Right lobe of liver (tissue), 6 donors: ENCODE measurements at regions not wholly inside any gene's neighbourhood (a gene's known extent, or its start where the extent isn't known, plus 50 kb on each side); places are given as distances from the start of the nearest gene placed in this dataset.
A peak's percentile ranks its signal among the peaks of the same experiment; 100 is the strongest.

Source experiments
- ATAC-seq, 4 donors: fragments of 200-7000 bp; cut with Tn5 transposase; one replicate each; pipeline ENCODE4 v1.9.1; 2020; ENCODE audit warnings: mild to moderate bottlenecking in 4 of 4, moderate library complexity in 4 of 4
- DNase-seq, 3 donors: peaks; one replicate each; pipeline ENCODE4 v3.0.0-alpha.2; 2020
- H3K27ac ChIP-seq, 3 donors: fragments of 200-600 bp; one replicate each; pipeline ENCODE4 v1.8.0; 2022
- H3K27me3 ChIP-seq, 2 donors: fragments of 200-600 bp; one replicate each; pipeline ENCODE4 v1.8.0; 2022
- H3K36me3 ChIP-seq, 4 donors: fragments of 200-600 bp; sonication (generic) in 1 of 4; one replicate each; pipeline versions ENCODE4 v1.5.1 to v1.8.0; 2017 to 2022; ENCODE audit warnings: control low read depth in 1 of 4
- H3K4me1 ChIP-seq, 4 donors: fragments of 200-600 bp; sonication (generic) in 1 of 4; one replicate each; pipeline versions ENCODE4 v1.5.1 to v1.8.0; 2017 to 2022; ENCODE audit warnings: control low read depth in 1 of 4
- H3K4me3 ChIP-seq, 3 donors: fragments of 200-600 bp; one replicate each; pipeline ENCODE4 v1.8.0; 2022
- H3K9me3 ChIP-seq, 4 donors: fragments of 200-600 bp; sonication (generic) in 1 of 4; one replicate each; pipeline versions ENCODE4 v1.5.1 to v1.8.0; 2017 to 2022; ENCODE audit warnings: control low read depth in 1 of 4
- CTCF ChIP-seq, 4 donors: fragments of 200-600 bp in 3 of 4; fragments of 450-650 bp in 1 of 4; IDR thresholded peaks; one replicate each; pipeline versions ENCODE4 v1.5.1 to v1.8.0; 2016 to 2022; ENCODE audit warnings: antibody characterized with exemption in 4 of 4, mild to moderate bottlenecking in 2 of 4
- POLR2A ChIP-seq: fragments of 450-650 bp; IDR thresholded peaks from one replicate; pipeline ENCODE4 v1.6.1; 2017; ENCODE audit warnings: antibody characterized with exemption, mild to moderate bottlenecking
- WGBS: methylation state at CpG from one replicate; pipeline ENCODE4 v1.1.6; 2018; ENCODE audit warnings: low coverage, low lambda C conversion rate; ENCODE audit not compliant: insufficient coverage; ENCODE audit errors: missing lambda C conversion rate; 5-methylcytosine and 5-hydroxymethylcytosine counted together
- intact Hi-C, 2 donors: fragments of 100-400 bp; cut with DNase I; formaldehyde crosslinking; loops; one replicate each; pipeline versions ENCODE4 v1.11.2 to v1.14.1; 2022
- donor health status: DM: no; HTN: yes; CAD: no.
- donor health status: DM: no; HTN: no; CAD: no.
- donor health status: DM: no; HTN: no; CAD: no.
- donor health status: DM: no; HTN: yes; CAD: no.
- donor health status: DM: no; HTN: yes; CAD: no.

DNA sequence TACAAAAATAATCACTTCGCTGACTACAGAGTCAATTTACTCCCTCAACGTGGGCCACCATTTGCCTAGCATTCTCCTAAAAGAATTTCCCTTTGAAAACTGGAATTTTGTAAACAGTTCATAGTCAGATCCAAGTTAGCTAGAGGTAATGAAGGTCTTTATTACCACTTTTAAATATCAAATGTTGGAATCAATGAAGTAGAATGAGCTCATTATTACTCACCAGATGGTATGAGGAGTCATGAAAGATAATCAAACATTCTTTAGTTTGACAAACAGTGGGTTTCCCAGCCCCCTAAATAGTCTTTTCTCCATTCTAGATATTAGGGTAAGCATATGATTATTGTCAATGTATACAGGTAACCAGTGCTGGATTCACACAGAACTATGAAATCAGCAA, 455.7 kb upstream of the THBS1 start:
- Histone ChIP-seq H3K4me3 (no peak overlapping the region), H3K36me3 (no peaks in the 10 kb centered on the region), H3K4me1 (peaks cover 0 to 16% (median 5%) of the 10 kb centered on the region in 4 donors), H3K27me3 (no peaks in the 10 kb centered on the region), H3K9me3 (no peaks in the 10 kb centered on the region), H3K27ac (no peak overlapping the region)
- no peak for TF ChIP-seq CTCF (IDR thresholded peaks at IDR 0.05)
- TF ChIP-seq POLR2A: no peak
- no peak for ATAC-seq
- DNase-seq: no peak
- intact Hi-C loops: loop anchor here in 1 of 2 donors (10.0 kb wide), 1 partner anchor 450 kb away; no protein-coding TSS in a partner anchor
- WGBS: 39% methylated on average over 2 of the region's 2 CpGs

DNA sequence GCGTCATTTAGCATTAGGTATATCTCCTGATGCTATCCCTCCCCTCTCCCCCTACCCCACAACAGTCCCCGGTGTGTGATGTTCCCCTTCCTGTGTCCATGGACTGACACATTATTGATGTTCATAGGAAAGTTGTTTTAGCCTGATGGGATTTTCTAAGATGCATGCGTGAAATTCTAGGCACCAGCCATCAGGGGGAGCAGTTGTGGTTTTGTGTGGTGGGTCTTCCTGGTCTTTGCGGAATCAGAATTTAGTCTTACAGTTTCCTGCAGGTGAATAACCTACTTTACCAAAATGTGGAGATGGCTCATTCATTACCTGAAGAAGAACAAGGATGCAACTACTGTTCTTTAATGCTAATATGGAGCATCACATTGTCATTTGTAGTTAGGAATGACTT, 455.0 kb upstream of the THBS1 start:
- H3K27ac ChIP-seq: no peak overlapping the region
- intact Hi-C loops: loop anchor here in 1 of 2 donors (10.0 kb wide), 1 partner anchor 449 kb away; no protein-coding TSS in a partner anchor
- no peaks in the 10 kb centered on the region for H3K27me3 ChIP-seq
- TF ChIP-seq POLR2A (no peak), CTCF (IDR thresholded peaks at IDR 0.05) (peak; percentile 58 to 69 (median 64))
- H3K9me3 ChIP-seq: no peaks in the 10 kb centered on the region
- 13% methylated on average over 4 of the region's 4 CpGs for WGBS
- DNase-seq: peak in 2 of 3 donors; percentile 20 to 50
- H3K4me3 ChIP-seq: no peak overlapping the region
- H3K36me3 ChIP-seq: no peaks in the 10 kb centered on the region
- H3K4me1 ChIP-seq: peaks cover 0 to 16% (median 5%) of the 10 kb centered on the region in 4 donors
- peak; percentile 52 to 76 (median 76) for ATAC-seq

DNA sequence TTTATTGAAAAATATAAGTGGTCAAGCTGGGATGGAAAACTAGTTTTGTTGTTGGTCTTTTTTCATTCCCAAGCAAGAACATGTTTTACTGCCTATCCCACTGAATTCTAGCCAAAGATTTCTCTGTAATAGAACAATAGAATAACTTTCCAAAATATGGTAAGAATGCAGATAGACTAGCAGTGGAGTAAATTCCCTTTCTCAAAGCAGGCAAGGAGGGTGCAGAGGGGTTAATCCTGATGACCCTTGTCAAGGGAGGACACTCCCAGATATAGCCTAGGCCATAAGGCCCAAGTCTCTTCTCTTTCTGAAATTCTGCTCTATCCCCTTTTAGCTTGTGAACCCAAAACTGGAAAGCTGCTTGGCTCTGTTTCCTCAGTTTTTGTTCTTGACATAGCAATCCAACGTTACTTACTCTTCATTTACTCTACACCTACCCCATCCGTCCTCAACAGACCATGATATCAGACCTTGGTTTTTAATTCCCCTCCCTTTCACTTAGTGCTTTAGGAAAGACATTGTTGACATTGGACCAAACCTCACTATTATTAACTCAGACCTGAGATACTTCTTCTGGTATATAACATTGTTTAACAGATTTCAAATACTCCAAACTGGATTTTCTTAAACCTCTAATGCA, 453.6 kb upstream of the THBS1 start:
- WGBS: 44% methylated on average over 2 of the region's 2 CpGs
- DNase-seq: no peak
- peak in 1 of 4 donors; percentile 26 for ATAC-seq
- no peaks in the 10 kb centered on the region for H3K27me3 ChIP-seq
- H3K9me3 ChIP-seq: no peaks in the 10 kb centered on the region
- H3K4me3 ChIP-seq: no peak overlapping the region
- no peaks in the 10 kb centered on the region for H3K36me3 ChIP-seq
- peak overlapping the region in 1 of 3 donors; percentile 25 for H3K27ac ChIP-seq
- peaks cover 0 to 16% (median 5%) of the 10 kb centered on the region in 4 donors for H3K4me1 ChIP-seq
- intact Hi-C loops: loop anchor here in 1 of 2 donors (10.0 kb wide), 1 partner anchor 448 kb away; no protein-coding TSS in a partner anchor
- TF ChIP-seq POLR2A (no peak), CTCF (IDR thresholded peaks at IDR 0.05) (no peak)

- no peak for TF ChIP-seq CTCF (IDR thresholded peaks at IDR 0.05)
- TF ChIP-seq POLR2A: no peak
- ATAC-seq: peak; percentile 61 to 91 (median 70)
- H3K36me3 ChIP-seq: no peaks in the 10 kb centered on the region
- H3K27ac ChIP-seq: peak overlapping the region in 2 of 3 donors; percentile 25 to 42
- H3K4me3 ChIP-seq: no peak overlapping the region
- no peaks in the 10 kb centered on the region for H3K9me3 ChIP-seq
- H3K27me3 ChIP-seq: no peaks in the 10 kb centered on the region
- 58% methylated on average over 2 of the region's 2 CpGs for WGBS
- DNase-seq: no peak
- intact Hi-C loops: loop anchor here in 1 of 2 donors (10.0 kb wide), 1 partner anchor 447 kb away; no protein-coding TSS in a partner anchor
- H3K4me1 ChIP-seq: peaks cover 0 to 16% (median 5%) of the 10 kb centered on the region in 4 donors
Measured at GRCh38 chr15:39127925-39128617, 452.8 kb upstream of the THBS1 start.
